HUES64 (cell line): ENCODE measurements at regions not wholly inside any gene's neighbourhood (a gene's known extent, or its start where the extent isn't known, plus 50 kb on each side); places are given as distances from the start of the nearest gene placed in this dataset.
"Not testable (repeated sequence)": the region's sequence is repeated elsewhere in the genome, so short reads cannot be mapped to it uniquely, and the experiment has no call there.

Experiments
- H3K27ac ChIP-seq: 2 replicates; pipeline ENCODE4 v1.7.0; 2013; ENCODE audit warnings: low read depth, low read length, inconsistent platforms
- H3K27me3 ChIP-seq: 2 replicates; pipeline ENCODE4 v1.6.1; 2013; ENCODE audit warnings: mild to moderate bottlenecking, low read length; ENCODE audit not compliant: insufficient read depth
- H3K36me3 ChIP-seq: 2 replicates; pipeline ENCODE4 v1.6.1; 2013; ENCODE audit warnings: mild to moderate bottlenecking, low read length; ENCODE audit not compliant: insufficient read depth
- H3K4me1 ChIP-seq: 2 replicates; pipeline ENCODE4 v1.6.1; 2013; ENCODE audit warnings: mild to moderate bottlenecking, low read length, moderate library complexity; ENCODE audit not compliant: insufficient read depth
- H3K4me3 ChIP-seq: 2 replicates; pipeline ENCODE4 v1.5.1; 2013; ENCODE audit warnings: mild to moderate bottlenecking, low read length, moderate library complexity
- H3K9ac ChIP-seq: 2 replicates; pipeline ENCODE4 v1.6.1; 2013; ENCODE audit warnings: mild to moderate bottlenecking, low read depth, low read length
- H3K9me3 ChIP-seq: 2 replicates; pipeline ENCODE4 v1.6.1; 2013; ENCODE audit warnings: low read depth, low read length; ENCODE audit not compliant: insufficient read depth
- WGBS: fragments of 150-250, 120-280 bp; methylation state at CpG from one replicate; pipeline ENCODE4 v1.1.7; 2013; ENCODE audit warnings: missing lambda C conversion rate; 5-methylcytosine and 5-hydroxymethylcytosine counted together

GRCh38 chr5:13339093-13339492 is 605.4 kb downstream of the DNAH5 start:
- WGBS = 0% methylated on average over 1 of the region's 1 CpG
- H3K36me3 ChIP-seq = no peaks in the 10 kb centered on the region
- no peak overlapping the region for H3K9ac ChIP-seq
- H3K27me3 ChIP-seq = no peaks in the 10 kb centered on the region
- H3K4me1 ChIP-seq = no peaks in the 10 kb centered on the region
- H3K27ac ChIP-seq = no peak overlapping the region
- H3K4me3 ChIP-seq = no peak overlapping the region
- H3K9me3 ChIP-seq = no peaks in the 10 kb centered on the region; the same call in 1 of the 2 replicates

- 67% methylated on average over 3 of the region's 4 CpGs for WGBS
- not testable (repeated sequence) for H3K27ac ChIP-seq, H3K4me3 ChIP-seq, H3K9me3 ChIP-seq, H3K27me3 ChIP-seq, H3K4me1 ChIP-seq, H3K9ac ChIP-seq, H3K36me3 ChIP-seq
Observed at GRCh38 chr5:13335026-13335425, 609.5 kb downstream of the DNAH5 start.

- H3K4me1 ChIP-seq = no peaks in the 10 kb centered on the region
- no peak overlapping the region for H3K27ac ChIP-seq
- no peaks in the 10 kb centered on the region for H3K9me3 ChIP-seq
- H3K4me3 ChIP-seq = no peak overlapping the region
- H3K9ac ChIP-seq = no peak overlapping the region
- no peaks in the 10 kb centered on the region for H3K27me3 ChIP-seq
- no peaks in the 10 kb centered on the region for H3K36me3 ChIP-seq
- 79% methylated on average over 6 of the region's 6 CpGs for WGBS
Observed at GRCh38 chr5:13331585-13331984, 612.9 kb downstream of the DNAH5 start.

GRCh38 chr5:13328316-13328715 is 616.2 kb downstream of the DNAH5 start:
- H3K36me3 ChIP-seq = no peaks in the 10 kb centered on the region
- no peak overlapping the region for H3K9ac ChIP-seq
- WGBS = 67% methylated on average over 1 of the region's 1 CpG
- H3K4me3 ChIP-seq = no peak overlapping the region
- no peaks in the 10 kb centered on the region for H3K27me3 ChIP-seq
- H3K9me3 ChIP-seq = no peaks in the 10 kb centered on the region
- H3K27ac ChIP-seq = no peak overlapping the region
- no peaks in the 10 kb centered on the region for H3K4me1 ChIP-seq

GRCh38 chr5:13325765-13326164 is 618.7 kb downstream of the DNAH5 start:
- H3K4me1 ChIP-seq = no peaks in the 10 kb centered on the region
- no peaks in the 10 kb centered on the region for H3K9me3 ChIP-seq
- no peak overlapping the region for H3K9ac ChIP-seq
- no peaks in the 10 kb centered on the region for H3K27me3 ChIP-seq
- no peak overlapping the region for H3K4me3 ChIP-seq
- H3K36me3 ChIP-seq = no peaks in the 10 kb centered on the region
- no CpG with 5 or more reads among the region's 1 CpG for WGBS
- no peak overlapping the region for H3K27ac ChIP-seq

- Histone ChIP-seq H3K36me3 (no peaks in the 10 kb centered on the region), H3K9me3 (no peaks in the 10 kb centered on the region), H3K27me3 (no peaks in the 10 kb centered on the region), H3K27ac (no peak overlapping the region), H3K4me3 (no peak overlapping the region), H3K9ac (no peak overlapping the region), H3K4me1 (no peaks in the 10 kb centered on the region)
Observed at GRCh38 chr5:13322769-13323168, 621.7 kb downstream of the DNAH5 start.

- H3K27me3 ChIP-seq = no peaks in the 10 kb centered on the region
- H3K4me3 ChIP-seq = no peak overlapping the region
- no peaks in the 10 kb centered on the region for H3K4me1 ChIP-seq
- no peaks in the 10 kb centered on the region for H3K9me3 ChIP-seq
- WGBS = 91% methylated on average over 2 of the region's 3 CpGs
- no peaks in the 10 kb centered on the region for H3K36me3 ChIP-seq
- no peak overlapping the region for H3K9ac ChIP-seq
- no peak overlapping the region for H3K27ac ChIP-seq
Observed at GRCh38 chr5:13317654-13318053, 626.8 kb downstream of the DNAH5 start.

- Histone ChIP-seq H3K9me3 (no peaks in the 10 kb centered on the region), H3K27me3 (no peaks in the 10 kb centered on the region), H3K36me3 (no peaks in the 10 kb centered on the region), H3K9ac (no peak overlapping the region), H3K4me3 (no peak overlapping the region), H3K4me1 (no peaks in the 10 kb centered on the region), H3K27ac (no peak overlapping the region)
- 84% methylated on average over 2 of the region's 2 CpGs for WGBS
Observed at GRCh38 chr5:13316176-13316575, 628.3 kb downstream of the DNAH5 start.

- Histone ChIP-seq H3K9ac (no peak overlapping the region), H3K4me3 (no peak overlapping the region), H3K27ac (no peak overlapping the region), H3K27me3 (no peaks in the 10 kb centered on the region), H3K9me3 (no peaks in the 10 kb centered on the region), H3K36me3 (no peaks in the 10 kb centered on the region), H3K4me1 (no peaks in the 10 kb centered on the region)
Observed at GRCh38 chr5:13307480-13307879, 637.0 kb downstream of the DNAH5 start.

- no peaks in the 10 kb centered on the region for H3K36me3 ChIP-seq
- H3K9me3 ChIP-seq = no peaks in the 10 kb centered on the region
- no peaks in the 10 kb centered on the region for H3K4me1 ChIP-seq
- no peaks in the 10 kb centered on the region for H3K27me3 ChIP-seq
- no peak overlapping the region for H3K9ac ChIP-seq
- no peak overlapping the region for H3K27ac ChIP-seq
- no peak overlapping the region for H3K4me3 ChIP-seq
Observed at GRCh38 chr5:13303445-13303844, 641.0 kb downstream of the DNAH5 start.

GRCh38 chr5:13278811-13279210 is 665.7 kb downstream of the DNAH5 start:
- Histone ChIP-seq H3K4me3 (no peak overlapping the region), H3K27me3 (no peaks in the 10 kb centered on the region), H3K9ac (no peak overlapping the region), H3K4me1 (no peaks in the 10 kb centered on the region), H3K9me3 (no peaks in the 10 kb centered on the region), H3K27ac (no peak overlapping the region), H3K36me3 (no peaks in the 10 kb centered on the region)
- WGBS = 90% methylated on average over 2 of the region's 2 CpGs

- H3K4me1 ChIP-seq = no peaks in the 10 kb centered on the region
- no peaks in the 10 kb centered on the region for H3K27me3 ChIP-seq
- no peaks in the 10 kb centered on the region for H3K36me3 ChIP-seq
- no peak overlapping the region for H3K9ac ChIP-seq
- no peak overlapping the region for H3K27ac ChIP-seq
- no peak overlapping the region for H3K4me3 ChIP-seq
- WGBS = 95% methylated on average over 1 of the region's 2 CpGs
- H3K9me3 ChIP-seq = no peaks in the 10 kb centered on the region
Observed at GRCh38 chr5:13278148-13278547, 666.3 kb downstream of the DNAH5 start.
